ENCODE measurements at regions not wholly inside any gene's neighbourhood (a gene's known extent, or its start where the extent isn't known, plus 50 kb on each side); places are given as distances from the start of the nearest gene placed in this dataset.
"Not testable (repeated sequence)": the region's sequence is repeated elsewhere in the genome, so short reads cannot be mapped to it uniquely, and the experiment has no call there.

DNA sequence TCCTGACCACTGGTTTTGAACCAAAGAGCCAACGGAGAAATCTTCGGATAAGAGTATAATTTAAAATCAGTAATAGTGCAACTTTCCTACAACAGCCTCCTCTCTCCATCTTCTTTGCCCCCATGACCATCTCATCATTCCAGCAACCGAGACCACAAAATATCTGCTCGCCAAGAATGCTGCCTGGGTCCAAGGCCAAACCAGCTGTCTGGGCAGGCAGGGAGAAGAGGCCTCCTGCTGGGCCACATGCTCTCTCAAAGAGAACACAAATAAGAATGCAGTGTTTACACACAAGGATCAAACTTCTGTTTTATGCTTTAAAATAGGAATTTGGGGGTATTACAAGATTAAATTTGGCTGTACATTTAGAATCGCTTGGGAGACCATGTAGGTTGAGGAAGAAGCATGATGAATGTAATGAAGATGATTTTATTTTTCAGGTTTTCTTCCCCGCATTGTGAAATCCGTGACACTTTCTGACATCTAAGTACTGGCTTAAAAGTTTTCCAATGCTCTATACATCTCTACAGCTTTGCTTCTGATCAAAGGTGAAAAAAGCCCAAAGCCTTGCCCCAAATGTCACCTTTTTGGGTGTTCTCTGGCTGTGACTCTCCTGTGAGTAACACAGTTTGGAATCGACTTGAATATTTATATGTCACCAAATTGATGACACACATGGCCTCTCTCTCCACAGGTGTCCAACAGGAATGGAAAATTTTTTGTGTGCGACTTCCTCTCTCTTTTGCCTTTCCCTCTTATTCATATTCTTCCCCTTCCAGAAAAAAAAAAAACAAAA is 79.4 kb upstream of the PROKR2 start:
- Histone ChIP-seq H3K4me3 (ENCODE audit: low read length) (no peak overlapping the region), H3K4me1 (ENCODE audit: control insufficient read depth, insufficient read depth, low read length) (no peaks in the 10 kb centered on the region), H3K36me3 (ENCODE audit: control insufficient read depth, insufficient read depth, low read length) (no peaks in the 10 kb centered on the region), H3K9me3 (ENCODE audit: control insufficient read depth, low read depth, low read length) (no peaks in the 10 kb centered on the region), H3K27me3 (ENCODE audit: control insufficient read depth, insufficient read depth, low read length) (no peaks in the 10 kb centered on the region), H3K27ac (ENCODE audit: low read length) (no peak overlapping the region)
- WGBS (ENCODE audit: insufficient coverage, low lambda C conversion rate): no CpG with 5 or more reads among the region's 9 CpGs
- DNase-seq: no peak

DNA sequence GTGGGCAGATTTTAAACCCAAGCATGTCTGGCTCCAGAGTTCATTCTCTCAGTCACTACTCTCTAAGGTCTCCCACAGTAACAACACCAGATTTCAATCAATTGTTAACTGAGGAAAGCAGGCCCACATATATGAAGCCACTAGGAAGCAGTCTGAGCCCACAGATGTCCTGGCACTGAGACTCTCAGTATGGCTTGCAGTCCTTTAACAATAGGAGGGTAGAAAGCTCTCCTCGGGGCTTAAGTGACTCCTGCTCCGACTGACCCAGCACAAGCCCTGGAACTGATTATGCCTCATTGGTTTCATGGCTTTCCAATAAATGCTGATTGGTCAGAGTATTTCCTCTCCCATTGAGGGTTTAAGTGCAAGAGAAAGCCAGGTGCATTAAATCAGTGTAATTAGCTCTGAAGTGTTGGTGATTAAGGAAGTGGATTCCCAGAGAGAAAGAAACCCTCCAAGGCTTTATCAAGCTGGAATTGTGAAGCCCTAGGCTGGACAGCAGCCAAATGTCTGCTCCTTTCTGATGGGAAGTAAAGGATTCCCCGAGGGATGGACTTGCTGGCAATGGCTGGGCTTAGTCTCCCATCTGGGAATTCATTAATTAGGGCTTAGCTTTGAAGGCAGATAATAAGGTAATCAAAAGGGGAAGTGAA is 76.6 kb upstream of the PROKR2 start:
- no peak for DNase-seq
- Histone ChIP-seq H3K27me3 (ENCODE audit: control insufficient read depth, insufficient read depth, low read length) (no peaks in the 10 kb centered on the region), H3K4me3 (ENCODE audit: low read length) (no peak overlapping the region), H3K9me3 (ENCODE audit: control insufficient read depth, low read depth, low read length) (no peaks in the 10 kb centered on the region), H3K4me1 (ENCODE audit: control insufficient read depth, insufficient read depth, low read length) (no peaks in the 10 kb centered on the region), H3K27ac (ENCODE audit: low read length) (no peak overlapping the region), H3K36me3 (ENCODE audit: control insufficient read depth, insufficient read depth, low read length) (no peaks in the 10 kb centered on the region)
- no CpG with 5 or more reads among the region's 3 CpGs for WGBS (ENCODE audit: insufficient coverage, low lambda C conversion rate)

DNA sequence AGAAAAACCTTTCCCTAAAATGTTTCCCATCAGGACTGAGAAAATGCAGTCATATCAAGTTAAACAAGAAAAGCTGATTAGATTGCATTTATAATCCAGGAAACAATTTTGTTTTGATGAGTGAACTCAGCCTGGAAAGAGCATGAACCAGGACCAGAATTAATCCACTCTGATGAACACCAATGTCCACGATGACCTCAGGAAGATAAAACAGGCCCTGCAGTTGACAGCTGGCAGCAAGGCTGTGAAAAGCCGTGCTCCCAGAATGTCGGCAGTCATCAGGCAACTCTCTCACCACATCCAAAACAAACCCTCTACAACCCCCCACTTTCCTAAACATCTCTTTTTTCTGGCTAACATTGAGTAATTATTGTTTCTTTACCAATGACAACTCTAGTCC is 74.0 kb upstream of the PROKR2 start:
- Histone ChIP-seq H3K36me3 (ENCODE audit: control insufficient read depth, insufficient read depth, low read length) (no peaks in the 10 kb centered on the region), H3K4me3 (ENCODE audit: low read length) (no peak overlapping the region), H3K4me1 (ENCODE audit: control insufficient read depth, insufficient read depth, low read length) (no peaks in the 10 kb centered on the region), H3K9me3 (ENCODE audit: control insufficient read depth, low read depth, low read length) (no peaks in the 10 kb centered on the region), H3K27ac (ENCODE audit: low read length) (no peak overlapping the region), H3K27me3 (ENCODE audit: control insufficient read depth, insufficient read depth, low read length) (no peaks in the 10 kb centered on the region)
- WGBS (ENCODE audit: insufficient coverage, low lambda C conversion rate): no CpG with 5 or more reads among the region's 3 CpGs
- no peak for DNase-seq

DNA sequence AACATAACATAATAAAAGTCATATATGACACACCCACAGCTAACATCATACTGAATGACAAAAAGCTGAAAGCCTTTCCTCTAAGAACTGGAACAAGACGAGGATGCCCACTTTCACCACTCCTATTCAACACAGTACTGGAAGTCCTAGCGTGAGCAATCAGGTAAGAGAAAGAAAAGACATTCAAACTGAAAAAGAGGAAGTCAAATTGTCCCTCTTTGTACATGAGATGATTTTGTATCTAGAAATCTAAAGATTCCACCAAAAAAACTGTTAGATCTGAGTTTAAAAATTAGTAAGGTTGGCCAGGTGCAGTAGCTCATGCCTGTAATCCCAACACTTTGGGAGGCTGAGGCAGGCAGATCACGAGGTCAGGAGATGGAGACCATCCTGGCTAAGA is 70.1 kb upstream of the PROKR2 start:
- not testable (repeated sequence) for DNase-seq; H3K27me3 ChIP-seq (ENCODE audit: control insufficient read depth, insufficient read depth, low read length)
- WGBS (ENCODE audit: insufficient coverage, low lambda C conversion rate): 93% methylated on average over 2 of the region's 3 CpGs

DNA sequence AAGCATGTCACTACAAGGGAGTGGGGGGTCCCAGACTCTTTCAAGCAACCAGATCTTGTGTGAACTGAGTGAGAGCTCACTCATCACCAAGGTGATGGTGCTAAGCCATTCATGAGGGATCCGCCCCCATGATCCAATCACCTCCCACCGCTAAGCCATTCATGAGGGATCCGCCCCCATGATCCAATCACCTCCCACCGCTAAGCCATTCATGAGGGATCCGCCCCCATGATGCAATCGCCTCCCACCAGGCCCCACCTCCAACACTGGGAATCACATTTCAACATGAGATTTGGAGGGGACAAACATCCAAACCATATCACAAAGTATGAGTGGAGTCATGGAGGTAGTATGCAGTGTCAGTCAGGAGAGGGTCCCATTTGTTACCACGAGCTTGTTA is 64.8 kb upstream of the PROKR2 start:
- WGBS (ENCODE audit: insufficient coverage, low lambda C conversion rate): no CpG with 5 or more reads among the region's 7 CpGs
- not testable (repeated sequence) for H3K9me3 ChIP-seq (ENCODE audit: control insufficient read depth, low read depth, low read length); H3K4me1 ChIP-seq (ENCODE audit: control insufficient read depth, insufficient read depth, low read length); H3K27me3 ChIP-seq (ENCODE audit: control insufficient read depth, insufficient read depth, low read length); H3K27ac ChIP-seq (ENCODE audit: low read length); H3K4me3 ChIP-seq (ENCODE audit: low read length); DNase-seq; H3K36me3 ChIP-seq (ENCODE audit: control insufficient read depth, insufficient read depth, low read length)

More for the DNA sequence above, 70.1 kb upstream of the PROKR2 start:
- H3K4me3 ChIP-seq (ENCODE audit: low read length); H3K27ac ChIP-seq (ENCODE audit: low read length); H3K9me3 ChIP-seq (ENCODE audit: control insufficient read depth, low read depth, low read length); H3K4me1 ChIP-seq (ENCODE audit: control insufficient read depth, insufficient read depth, low read length); H3K36me3 ChIP-seq (ENCODE audit: control insufficient read depth, insufficient read depth, low read length): not testable (repeated sequence)

DNA sequence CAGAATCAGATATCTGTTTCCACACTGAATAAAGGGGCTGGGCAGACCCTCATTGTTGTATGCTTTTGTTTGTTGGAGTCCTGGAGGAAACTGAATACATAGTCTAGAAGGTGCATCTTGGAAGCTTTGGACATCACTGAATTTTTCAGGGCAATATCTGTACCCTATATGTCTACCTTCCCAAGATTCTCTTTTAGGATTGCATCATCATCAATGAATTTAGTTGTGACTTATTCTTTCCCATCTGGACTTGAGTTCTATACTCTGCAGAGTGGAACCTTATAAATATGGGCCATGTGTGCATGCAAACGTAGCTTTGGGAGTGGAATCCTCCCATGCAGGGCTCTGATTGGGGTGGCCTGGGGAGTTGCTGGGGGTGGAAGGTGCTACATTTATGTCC is 60.7 kb upstream of the PROKR2 start:
- Histone ChIP-seq H3K27ac (ENCODE audit: low read length) (no peak overlapping the region), H3K4me1 (ENCODE audit: control insufficient read depth, insufficient read depth, low read length) (no peaks in the 10 kb centered on the region), H3K27me3 (ENCODE audit: control insufficient read depth, insufficient read depth, low read length) (no peaks in the 10 kb centered on the region), H3K36me3 (ENCODE audit: control insufficient read depth, insufficient read depth, low read length) (no peaks in the 10 kb centered on the region), H3K9me3 (ENCODE audit: control insufficient read depth, low read depth, low read length) (no peaks in the 10 kb centered on the region), H3K4me3 (ENCODE audit: low read length) (no peak overlapping the region)
- DNase-seq: no peak
- WGBS (ENCODE audit: insufficient coverage, low lambda C conversion rate): no CpG with 5 or more reads among the region's 1 CpG

DNA sequence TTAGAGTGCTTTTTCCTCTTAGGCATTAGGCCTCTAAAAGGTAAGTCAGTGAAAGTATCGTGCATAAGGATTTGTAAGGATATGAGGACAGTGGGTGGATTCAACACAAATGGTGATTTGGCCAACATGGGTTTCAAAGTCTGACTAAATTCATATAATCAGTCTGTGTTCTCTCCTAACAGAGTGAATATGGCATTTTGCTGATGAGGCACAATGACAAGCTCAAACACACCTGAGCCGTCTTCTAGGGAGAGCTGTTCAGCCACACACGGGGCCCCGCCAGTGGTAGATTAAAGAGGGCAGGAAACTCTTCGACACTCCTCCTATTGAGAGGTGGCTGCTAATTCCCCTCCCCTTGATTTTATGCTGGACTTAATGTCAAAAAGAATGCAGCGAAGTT is 59.5 kb upstream of the PROKR2 start:
- DNase-seq: no peak
- H3K36me3 ChIP-seq (ENCODE audit: control insufficient read depth, insufficient read depth, low read length): no peaks in the 10 kb centered on the region
- no peak overlapping the region for H3K4me3 ChIP-seq (ENCODE audit: low read length)
- no peaks in the 10 kb centered on the region for H3K4me1 ChIP-seq (ENCODE audit: control insufficient read depth, insufficient read depth, low read length)
- H3K27ac ChIP-seq (ENCODE audit: low read length): no peak overlapping the region
- no peaks in the 10 kb centered on the region for H3K27me3 ChIP-seq (ENCODE audit: control insufficient read depth, insufficient read depth, low read length)
- no peaks in the 10 kb centered on the region for H3K9me3 ChIP-seq (ENCODE audit: control insufficient read depth, low read depth, low read length)
- WGBS (ENCODE audit: insufficient coverage, low lambda C conversion rate): no CpG with 5 or more reads among the region's 6 CpGs

DNA sequence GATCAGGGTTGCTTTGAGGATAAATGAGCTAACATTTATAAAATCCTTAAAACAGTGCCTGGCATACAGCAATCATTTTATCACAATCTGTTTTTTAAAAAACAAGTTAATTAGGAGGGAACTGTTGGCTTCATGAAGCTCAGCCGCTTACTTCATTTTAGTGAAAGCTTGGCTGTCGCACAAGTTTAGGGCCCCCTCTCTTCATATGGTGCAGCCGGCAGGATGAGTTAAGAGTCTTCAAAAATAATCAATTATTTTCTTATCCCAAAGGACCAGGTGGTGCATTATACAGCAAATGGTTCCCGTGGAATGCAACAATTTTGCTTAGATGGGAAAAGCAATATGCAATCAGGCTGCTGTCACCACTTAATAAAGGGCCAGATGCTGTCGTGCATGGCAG is 57.4 kb upstream of the PROKR2 start:
- no CpG with 5 or more reads among the region's 5 CpGs for WGBS (ENCODE audit: insufficient coverage, low lambda C conversion rate)
- no peaks in the 10 kb centered on the region for H3K9me3 ChIP-seq (ENCODE audit: control insufficient read depth, low read depth, low read length)

DNA sequence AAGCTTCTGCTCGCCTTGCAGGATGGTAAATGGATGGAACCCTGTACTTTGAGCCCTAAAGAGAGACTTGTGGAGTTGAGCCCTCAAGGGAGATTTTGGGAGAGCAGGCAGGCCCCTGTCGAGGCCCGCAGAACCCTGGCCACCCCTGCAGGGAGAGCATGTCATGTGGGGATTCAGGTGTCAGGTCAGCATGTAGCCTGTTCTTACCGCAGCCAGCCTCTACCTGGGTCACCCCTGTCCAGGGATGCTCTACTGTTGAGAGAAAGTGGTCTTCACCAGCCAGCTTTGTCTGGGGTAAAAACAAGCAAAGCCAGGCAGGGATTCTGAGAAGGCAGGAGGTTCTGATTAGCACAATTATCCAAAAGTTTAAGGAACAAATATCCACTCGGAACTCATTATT is 55.6 kb upstream of the PROKR2 start:
- WGBS (ENCODE audit: insufficient coverage, low lambda C conversion rate): no CpG with 5 or more reads among the region's 5 CpGs
- no peaks in the 10 kb centered on the region for H3K36me3 ChIP-seq (ENCODE audit: control insufficient read depth, insufficient read depth, low read length)
- no peak overlapping the region for H3K4me3 ChIP-seq (ENCODE audit: low read length)
- no peaks in the 10 kb centered on the region for H3K9me3 ChIP-seq (ENCODE audit: control insufficient read depth, low read depth, low read length)
- no peak overlapping the region for H3K27ac ChIP-seq (ENCODE audit: low read length)
- no peak for DNase-seq
- no peaks in the 10 kb centered on the region for H3K4me1 ChIP-seq (ENCODE audit: control insufficient read depth, insufficient read depth, low read length)
- no peaks in the 10 kb centered on the region for H3K27me3 ChIP-seq (ENCODE audit: control insufficient read depth, insufficient read depth, low read length)

More for the DNA sequence above, 57.4 kb upstream of the PROKR2 start:
- Histone ChIP-seq H3K27me3 (ENCODE audit: control insufficient read depth, insufficient read depth, low read length) (no peaks in the 10 kb centered on the region), H3K4me3 (ENCODE audit: low read length) (no peak overlapping the region), H3K36me3 (ENCODE audit: control insufficient read depth, insufficient read depth, low read length) (no peaks in the 10 kb centered on the region), H3K27ac (ENCODE audit: low read length) (no peak overlapping the region), H3K4me1 (ENCODE audit: control insufficient read depth, insufficient read depth, low read length) (no peaks in the 10 kb centered on the region)
- no peak for DNase-seq

DNA sequence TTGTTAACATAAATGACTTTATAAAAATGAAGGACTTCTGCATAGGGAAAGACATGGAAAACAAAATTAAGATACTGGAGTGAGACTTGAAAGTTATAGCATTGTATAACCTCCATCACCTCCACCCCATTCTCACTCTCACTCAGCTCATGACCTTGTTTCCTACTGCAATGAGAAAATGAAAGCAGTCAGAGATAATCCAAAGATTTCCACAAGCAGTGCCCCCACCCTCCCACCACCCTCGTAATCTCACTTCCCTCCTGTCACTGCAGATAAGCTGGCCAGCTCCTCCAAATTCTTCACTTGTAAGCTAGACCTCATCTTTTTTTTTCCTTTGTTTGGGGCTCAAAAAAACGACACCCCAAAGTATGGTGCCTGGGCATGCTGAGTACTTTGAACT is 52.9 kb upstream of the PROKR2 start:
- Histone ChIP-seq H3K4me3 (ENCODE audit: low read length) (no peak overlapping the region), H3K4me1 (ENCODE audit: control insufficient read depth, insufficient read depth, low read length) (no peaks in the 10 kb centered on the region), H3K9me3 (ENCODE audit: control insufficient read depth, low read depth, low read length) (no peaks in the 10 kb centered on the region), H3K27me3 (ENCODE audit: control insufficient read depth, insufficient read depth, low read length) (no peaks in the 10 kb centered on the region), H3K36me3 (ENCODE audit: control insufficient read depth, insufficient read depth, low read length) (no peaks in the 10 kb centered on the region), H3K27ac (ENCODE audit: low read length) (no peak overlapping the region)
- no peak for DNase-seq
- WGBS (ENCODE audit: insufficient coverage, low lambda C conversion rate): 40% methylated on average over 1 of the region's 2 CpGs
